Stimulated activated CD4-positive, alpha-beta T cell treated with anti-CD3 and anti-CD28 coated beads, Interleukin-12 subunit alpha, Interleukin-12 subunit beta, amount 100 ng/mL, for 4 hours (primary cell): ENCODE measurements at regions not wholly inside any gene's neighbourhood (a gene's known extent, or its start where the extent isn't known, plus 50 kb on each side); places are given as distances from the start of the nearest gene placed in this dataset.

Source experiments
- DNase-seq: peaks from one replicate; pipeline ENCODE4 v3.0.0-alpha.2; 2020

- no peak for DNase-seq
Measured at GRCh38 chr4:138299881-138300280, 57.7 kb upstream of the SLC7A11 start.

- DNase-seq: no peak
Measured at GRCh38 chr4:138298866-138299265, 56.7 kb upstream of the SLC7A11 start.

GRCh38 chr4:138298431-138298830, 56.3 kb upstream of the SLC7A11 start:
- no peak for DNase-seq

- no peak for DNase-seq
Measured at GRCh38 chr4:138297743-138298405, 55.7 kb upstream of the SLC7A11 start.

GRCh38 chr4:138292321-138292720, 50.2 kb upstream of the SLC7A11 start:
- no peak for DNase-seq
